ENCODE measurements at regions not wholly inside any gene's neighbourhood (a gene's known extent, or its start where the extent isn't known, plus 50 kb on each side); places are given as distances from the start of the nearest gene placed in this dataset.

DNA sequence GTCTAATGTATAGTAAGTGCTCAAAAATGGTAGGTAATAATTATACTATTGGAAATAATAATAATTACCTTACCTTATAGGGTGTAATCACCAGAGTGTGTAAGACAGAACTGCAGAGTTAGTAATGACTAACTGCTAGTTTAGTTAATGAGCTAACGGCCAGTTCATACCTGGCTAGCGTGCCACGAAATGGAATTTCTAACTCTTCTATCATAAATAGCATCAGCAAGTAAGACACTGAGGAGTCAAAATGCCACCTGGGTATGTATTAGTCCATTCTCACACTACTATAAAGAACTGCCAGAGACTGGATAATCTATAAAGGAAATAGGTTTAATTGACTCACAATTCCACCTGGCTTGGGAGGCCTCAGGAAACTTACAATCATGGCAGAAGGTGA lies 63.4 kb upstream of the CEP85L start:
- TF ChIP-seq, protein P1, sequence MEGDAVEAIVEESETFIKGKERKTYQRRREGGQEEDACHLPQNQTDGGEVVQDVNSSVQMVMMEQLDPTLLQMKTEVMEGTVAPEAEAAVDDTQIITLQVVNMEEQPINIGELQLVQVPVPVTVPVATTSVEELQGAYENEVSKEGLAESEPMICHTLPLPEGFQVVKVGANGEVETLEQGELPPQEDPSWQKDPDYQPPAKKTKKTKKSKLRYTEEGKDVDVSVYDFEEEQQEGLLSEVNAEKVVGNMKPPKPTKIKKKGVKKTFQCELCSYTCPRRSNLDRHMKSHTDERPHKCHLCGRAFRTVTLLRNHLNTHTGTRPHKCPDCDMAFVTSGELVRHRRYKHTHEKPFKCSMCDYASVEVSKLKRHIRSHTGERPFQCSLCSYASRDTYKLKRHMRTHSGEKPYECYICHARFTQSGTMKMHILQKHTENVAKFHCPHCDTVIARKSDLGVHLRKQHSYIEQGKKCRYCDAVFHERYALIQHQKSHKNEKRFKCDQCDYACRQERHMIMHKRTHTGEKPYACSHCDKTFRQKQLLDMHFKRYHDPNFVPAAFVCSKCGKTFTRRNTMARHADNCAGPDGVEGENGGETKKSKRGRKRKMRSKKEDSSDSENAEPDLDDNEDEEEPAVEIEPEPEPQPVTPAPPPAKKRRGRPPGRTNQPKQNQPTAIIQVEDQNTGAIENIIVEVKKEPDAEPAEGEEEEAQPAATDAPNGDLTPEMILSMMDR (conservative IDR thresholded peaks at IDR 0.05 in 1 of 2, IDR thresholded peaks at IDR 0.05 in 1 of 2; ENCODE audit: low read depth in 1 of 2, low read length in 2 of 2) = no peak
- TF ChIP-seq EZH2 (IDR thresholded peaks at IDR 0.05; ENCODE audit: low read length, missing control alignments) = no peak
